IMR-90 (cell line): ENCODE measurements at regions not wholly inside any gene's neighbourhood (a gene's known extent, or its start where the extent isn't known, plus 50 kb on each side); places are given as distances from the start of the nearest gene placed in this dataset.

Experiments
- ATAC-seq: fragments of 200-7000 bp; cut with Tn5 transposase; 2 replicates; pipeline ENCODE4 v1.9.1; 2020; ENCODE audit warnings: low read depth, mild to moderate bottlenecking, moderate library complexity
- BruUV-seq: library from RNA; stranded (reverse); fragments of 400-500 nt; replicated peaks from 2 replicates; lab custom pipeline; 2021; lab: Mats Ljungman, UMichigan
- CTCF ChIA-PET: fragments of 300-600 bp; formaldehyde crosslinking; extraction: SDS; loops from one replicate; lab custom pipeline; 2021; ENCODE audit warnings: antibody characterized with exemption; lab: Yijun Ruan, JAX
- POLR2A ChIA-PET: fragments of 300-600 bp; sonication (Branson Sonifier 250); formaldehyde crosslinking; loops from one replicate; lab custom pipeline; 2022; ENCODE audit warnings: antibody characterized with exemption; ENCODE audit not compliant: unreplicated experiment; lab: Charles Lee
- DNase-seq: peaks from one replicate; pipeline ENCODE4 v3.0.0; 2013
- H2AFZ ChIP-seq: replicated peaks from 2 replicates; pipeline ENCODE3; 2013; ENCODE audit warnings: low read length, mild to moderate bottlenecking; ENCODE audit not compliant: poor library complexity
- H2AK5ac ChIP-seq: 2 replicates; pipeline ENCODE4 v1.6.1; 2013; ENCODE audit warnings: low read depth, low read length, inconsistent platforms
- H2AK9ac ChIP-seq: replicated peaks from 2 replicates; pipeline ENCODE3; 2013; ENCODE audit warnings: mild to moderate bottlenecking, low read depth, low read length, moderate library complexity; ENCODE audit not compliant: poor library complexity
- H2BK120ac ChIP-seq: 2 replicates; pipeline ENCODE4 v1.6.1; 2013; ENCODE audit warnings: low read depth, low read length, inconsistent platforms
- H2BK15ac ChIP-seq: 3 replicates; pipeline ENCODE4 v1.6.1; 2013; ENCODE audit warnings: low read depth, low read length, inconsistent platforms
- H2BK20ac ChIP-seq: 2 replicates; pipeline ENCODE4 v1.6.1; 2013; ENCODE audit warnings: low read depth, mild to moderate bottlenecking, inconsistent platforms, low read length, moderate library complexity
- H2BK5ac ChIP-seq: 2 replicates; pipeline ENCODE4 v1.6.1; 2013; ENCODE audit warnings: mild to moderate bottlenecking, low read depth, low read length, inconsistent platforms; ENCODE audit not compliant: poor library complexity, severe bottlenecking
- H3K14ac ChIP-seq: replicated peaks from 2 replicates; pipeline ENCODE4 v1.6.1; 2013; ENCODE audit warnings: low read depth, low read length, inconsistent platforms
- H3K18ac ChIP-seq: 2 replicates; pipeline ENCODE4 v1.6.1; 2013; ENCODE audit warnings: low read depth, low read length, control low read depth
- H3K23ac ChIP-seq: 2 replicates; pipeline ENCODE4 v1.6.1; 2013; ENCODE audit warnings: low read depth, low read length, inconsistent platforms
- H3K27ac ChIP-seq: 2 replicates; pipeline ENCODE4 v1.5.1; 2013; ENCODE audit warnings: mild to moderate bottlenecking, control low read depth, low read length; ENCODE audit not compliant: insufficient read depth
- H3K27me3 ChIP-seq: 2 replicates; pipeline ENCODE4 v1.6.1; 2013; ENCODE audit warnings: low read length; ENCODE audit not compliant: control insufficient read depth, insufficient read depth
- H3K36me3 ChIP-seq: 2 replicates; pipeline ENCODE4 v1.6.1; 2013; ENCODE audit warnings: low read length, mixed read lengths; ENCODE audit not compliant: control insufficient read depth, insufficient read depth
- H3K4ac ChIP-seq: 2 replicates; pipeline ENCODE4 v1.6.1; 2013; ENCODE audit warnings: low read depth, low read length, inconsistent platforms
- H3K4me1 ChIP-seq: 2 replicates; pipeline ENCODE4 v1.6.1; 2013; ENCODE audit warnings: low read length, mixed read lengths; ENCODE audit not compliant: control insufficient read depth, insufficient read depth
- H3K4me2 ChIP-seq: 2 replicates; pipeline ENCODE4 v1.6.1; 2013; ENCODE audit warnings: low read depth, mild to moderate bottlenecking, control low read depth, low read length, moderate library complexity
- H3K4me3 ChIP-seq: 2 replicates; pipeline ENCODE4 v1.5.1; 2013; ENCODE audit warnings: low read depth, mild to moderate bottlenecking, control low read depth, low read length, moderate library complexity; ENCODE audit not compliant: insufficient read depth
- H3K56ac ChIP-seq: 2 replicates; pipeline ENCODE4 v1.6.1; 2013; ENCODE audit warnings: low read length, inconsistent platforms; ENCODE audit not compliant: insufficient read depth; ENCODE audit errors: extremely low read depth
- H3K79me1 ChIP-seq, 2 experiments: 2 replicates each; pipeline ENCODE4 v1.6.1; 2013; ENCODE audit warnings: low read length in 2 of 2, inconsistent platforms in 1 of 2, low read depth in 1 of 2
- H3K9ac ChIP-seq: 2 replicates; pipeline ENCODE4 v1.6.1; 2013; ENCODE audit warnings: low read depth, low read length, control low read depth
- H3K9me1 ChIP-seq: 2 replicates; pipeline ENCODE4 v1.6.1; 2013; ENCODE audit warnings: low read length, inconsistent platforms; ENCODE audit not compliant: insufficient read depth
- H3K9me3 ChIP-seq: 2 replicates; pipeline ENCODE4 v1.6.1; 2013; ENCODE audit warnings: low read length; ENCODE audit not compliant: control insufficient read depth, insufficient read depth
- H4K20me1 ChIP-seq: 2 replicates; pipeline ENCODE4 v1.6.1; 2013; ENCODE audit warnings: low read length, inconsistent platforms; ENCODE audit not compliant: insufficient read depth
- H4K5ac ChIP-seq: 2 replicates; pipeline ENCODE4 v1.6.1; 2013; ENCODE audit warnings: mild to moderate bottlenecking, low read depth, low read length, control low read depth
- H4K8ac ChIP-seq, 2 experiments: 2 replicates each; pipeline ENCODE4 v1.6.1; 2013; ENCODE audit warnings: low read depth in 2 of 2, low read length in 2 of 2, control low read depth in 1 of 2, inconsistent platforms in 1 of 2
- H4K91ac ChIP-seq: 2 replicates; pipeline ENCODE4 v1.6.1; 2013; ENCODE audit warnings: low read depth, low read length, inconsistent platforms; ENCODE audit not compliant: insufficient read depth
- BHLHE40 ChIP-seq: fragments of 150-350 bp; IDR thresholded peaks from 2 replicates; pipeline ENCODE4 v1.6.1; 2016; ENCODE audit warnings: mild to moderate bottlenecking, low read depth, low read length
- CEBPB ChIP-seq: IDR thresholded peaks from 2 replicates; pipeline ENCODE4 v1.6.1; 2012; ENCODE audit warnings: low read depth, low read length, improper control_type of control experiment
- CHD1 ChIP-seq: IDR thresholded peaks from 2 replicates; pipeline ENCODE4 v1.6.1; 2012; ENCODE audit warnings: low read depth, low read length, improper control_type of control experiment
- ELK1 ChIP-seq: fragments of 150-350 bp; IDR thresholded peaks from 2 replicates; pipeline ENCODE4 v1.6.1; 2016; ENCODE audit warnings: low read depth, mild to moderate bottlenecking, low read length, moderate library complexity, borderline replicate concordance
- FOS ChIP-seq: fragments of 150-350 bp; IDR thresholded peaks from 2 replicates; pipeline ENCODE4 v1.6.1; 2016; ENCODE audit warnings: low read depth, low read length
- MAFK ChIP-seq: IDR thresholded peaks from 2 replicates; pipeline ENCODE4 v1.6.1; 2012; ENCODE audit warnings: low read depth, low read length, improper control_type of control experiment
- MAZ ChIP-seq: IDR thresholded peaks from 2 replicates; pipeline ENCODE4 v1.6.1; 2012; ENCODE audit warnings: low read depth, mild to moderate bottlenecking, low read length, improper control_type of control experiment, moderate library complexity, borderline replicate concordance
- MXI1 ChIP-seq: IDR thresholded peaks from 2 replicates; pipeline ENCODE4 v1.6.1; 2012; ENCODE audit warnings: low read depth, mild to moderate bottlenecking, low read length, moderate library complexity, borderline replicate concordance
- NFE2L2 ChIP-seq: fragments of 150-350 bp; IDR thresholded peaks from 2 replicates; pipeline ENCODE4 v1.6.1; 2016; ENCODE audit warnings: low read depth, mild to moderate bottlenecking, low read length
- RAD21 ChIP-seq: IDR thresholded peaks from 2 replicates; pipeline ENCODE4 v1.6.1; 2012; ENCODE audit warnings: low read length, improper control_type of control experiment
- RFX5 ChIP-seq: IDR thresholded peaks from 2 replicates; pipeline ENCODE4 v1.8.0; 2012; ENCODE audit warnings: low read depth, mild to moderate bottlenecking, low read length, moderate library complexity
- SMC3 ChIP-seq: fragments of 150-350 bp; IDR thresholded peaks from 2 replicates; pipeline ENCODE4 v1.6.1; 2016; ENCODE audit warnings: low read depth, mild to moderate bottlenecking, antibody characterized with exemption, low read length, moderate library complexity
- WGBS, 2 experiments: methylation state at CpG; one replicate each; pipeline versions ENCODE4 v1.1.5 to v1.1.7; 2013; ENCODE audit warnings: missing lambda C conversion rate in 2 of 2; ENCODE audit not compliant: insufficient read length in 1 of 2; ENCODE audit errors: extremely low coverage in 2 of 2; 5-methylcytosine and 5-hydroxymethylcytosine counted together
- dilution Hi-C: fragments of 300-500 bp; cut with HindIII; formaldehyde crosslinking; loops from one replicate; pipeline ENCODE4 v1.14.3; 2018; ENCODE audit warnings: low sequenced_read_pairs; ENCODE audit not compliant: unreplicated experiment
- in situ Hi-C: fragments of 300-500 bp; cut with MboI; formaldehyde crosslinking; loops from 3 replicates; pipeline ENCODE4 v1.14.3; 2019; ENCODE audit warnings: low sequenced_read_pairs, inconsistent platforms, mixed read lengths
- intact Hi-C: fragments of 100-400 bp; cut with micrococcal nuclease; formaldehyde crosslinking; loops from 2 replicates; pipeline ENCODE4 v1.10.0; 2022
- TF ChIP-seq, protein P1 (sequence below): fragments of 150-350 bp; IDR thresholded peaks from 2 replicates; pipeline ENCODE4 v1.6.1; 2017; ENCODE audit warnings: mild to moderate bottlenecking, antibody characterized with exemption, low read length, low read depth

DNA sequence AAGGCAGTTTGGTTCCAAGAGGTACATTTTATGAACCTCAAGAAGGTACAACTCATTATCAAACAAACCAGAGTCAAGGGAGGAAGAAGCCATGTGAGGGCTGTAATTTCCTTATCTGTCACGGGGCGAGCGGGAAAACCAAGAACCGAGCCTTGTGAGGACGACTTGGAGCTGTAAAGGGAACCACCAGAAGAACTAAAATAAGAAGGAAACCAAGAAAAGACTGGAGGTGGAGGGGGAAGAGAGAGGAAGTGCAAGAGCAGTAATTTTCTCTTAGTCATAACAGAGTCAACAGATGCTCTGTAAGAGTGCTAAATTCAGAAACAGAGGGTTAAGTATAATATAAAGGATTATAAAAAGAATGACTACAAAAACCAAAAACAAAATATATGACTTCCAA is 127.1 kb downstream of the DIRAS2 start:
- no peak overlapping the region for H3K14ac ChIP-seq
- no peak overlapping the region for H3K4me3 ChIP-seq
- ATAC-seq = no peak
- no peak overlapping the region for H3K23ac ChIP-seq
- H3K4me1 ChIP-seq = no peaks in the 10 kb centered on the region
- no peak for DNase-seq
- in situ Hi-C loops = no loop called here
- ChIA-PET POLR2A (no interaction called here), CTCF (no interaction called here)
- no peak overlapping the region for H2AFZ ChIP-seq
- no peak overlapping the region for H2AK9ac ChIP-seq
- no peaks in the 10 kb centered on the region for H3K9me1 ChIP-seq
- no peak overlapping the region for H4K8ac ChIP-seq
- H4K20me1 ChIP-seq = no peaks in the 10 kb centered on the region
- no peaks in the 10 kb centered on the region for H3K79me1 ChIP-seq
- no peak overlapping the region for H3K27ac ChIP-seq
- no peak overlapping the region for H3K4me2 ChIP-seq
- H2BK15ac ChIP-seq = no peak overlapping the region
- H4K5ac ChIP-seq = no peak overlapping the region
- H2BK5ac ChIP-seq = no peak overlapping the region
- no peaks in the 10 kb centered on the region for H3K36me3 ChIP-seq
- no peak overlapping the region for H2BK20ac ChIP-seq
- no peaks in the 10 kb centered on the region for H3K27me3 ChIP-seq
- H2BK120ac ChIP-seq = no peak overlapping the region
- TF ChIP-seq BHLHE40 (no peak), ELK1 (no peak), CHD1 (no peak), NFE2L2 (no peak), FOS (no peak), MAZ (no peak), MXI1 (no peak), RAD21 (no peak), RFX5 (no peak), MAFK (no peak), CEBPB (no peak), SMC3 (no peak)
- TF ChIP-seq, protein P1, sequence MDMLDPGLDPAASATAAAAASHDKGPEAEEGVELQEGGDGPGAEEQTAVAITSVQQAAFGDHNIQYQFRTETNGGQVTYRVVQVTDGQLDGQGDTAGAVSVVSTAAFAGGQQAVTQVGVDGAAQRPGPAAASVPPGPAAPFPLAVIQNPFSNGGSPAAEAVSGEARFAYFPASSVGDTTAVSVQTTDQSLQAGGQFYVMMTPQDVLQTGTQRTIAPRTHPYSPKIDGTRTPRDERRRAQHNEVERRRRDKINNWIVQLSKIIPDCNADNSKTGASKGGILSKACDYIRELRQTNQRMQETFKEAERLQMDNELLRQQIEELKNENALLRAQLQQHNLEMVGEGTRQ = no peak
- WGBS, 2 experiments = 66% methylated on average over 5 of the region's 5 CpGs; no CpG with 5 or more reads in 1 of the 2 experiments
- no peak overlapping the region for H4K91ac ChIP-seq
- dilution Hi-C loops = no loop called here
- no peaks in the 10 kb centered on the region for H3K9me3 ChIP-seq
- no peak overlapping the region for H3K18ac ChIP-seq
- H2AK5ac ChIP-seq = no peak overlapping the region
- intact Hi-C loops = no loop called here
- H3K56ac ChIP-seq = no peak overlapping the region
- no peak overlapping the region for H3K9ac ChIP-seq
- no TSS peak for BruUV-seq
- H3K4ac ChIP-seq = no peak overlapping the region
